ENCODE measurements at regions not wholly inside any gene's neighbourhood (a gene's known extent, or its start where the extent isn't known, plus 50 kb on each side); places are given as distances from the start of the nearest gene placed in this dataset.

GRCh38 chr5:133703935-133704334 lies 91.6 kb upstream of the FSTL4 start:
- TF ChIP-seq, protein P1, sequence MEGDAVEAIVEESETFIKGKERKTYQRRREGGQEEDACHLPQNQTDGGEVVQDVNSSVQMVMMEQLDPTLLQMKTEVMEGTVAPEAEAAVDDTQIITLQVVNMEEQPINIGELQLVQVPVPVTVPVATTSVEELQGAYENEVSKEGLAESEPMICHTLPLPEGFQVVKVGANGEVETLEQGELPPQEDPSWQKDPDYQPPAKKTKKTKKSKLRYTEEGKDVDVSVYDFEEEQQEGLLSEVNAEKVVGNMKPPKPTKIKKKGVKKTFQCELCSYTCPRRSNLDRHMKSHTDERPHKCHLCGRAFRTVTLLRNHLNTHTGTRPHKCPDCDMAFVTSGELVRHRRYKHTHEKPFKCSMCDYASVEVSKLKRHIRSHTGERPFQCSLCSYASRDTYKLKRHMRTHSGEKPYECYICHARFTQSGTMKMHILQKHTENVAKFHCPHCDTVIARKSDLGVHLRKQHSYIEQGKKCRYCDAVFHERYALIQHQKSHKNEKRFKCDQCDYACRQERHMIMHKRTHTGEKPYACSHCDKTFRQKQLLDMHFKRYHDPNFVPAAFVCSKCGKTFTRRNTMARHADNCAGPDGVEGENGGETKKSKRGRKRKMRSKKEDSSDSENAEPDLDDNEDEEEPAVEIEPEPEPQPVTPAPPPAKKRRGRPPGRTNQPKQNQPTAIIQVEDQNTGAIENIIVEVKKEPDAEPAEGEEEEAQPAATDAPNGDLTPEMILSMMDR (IDR thresholded peaks at IDR 0.05): no peak
- TF ChIP-seq POLR2A (IDR thresholded peaks at IDR 0.05): no peak

Measured in adrenal gland (tissue), 5 donors.